ENCODE measurements at regions not wholly inside any gene's neighbourhood (a gene's known extent, or its start where the extent isn't known, plus 50 kb on each side); places are given as distances from the start of the nearest gene placed in this dataset.

- H3K4me3 ChIP-seq (ENCODE audit: low read depth, low read length), result no peak overlapping the region
- no peak for TF ChIP-seq CTCF (IDR thresholded peaks at IDR 0.05; ENCODE audit: low read depth, low read length, missing control alignments)
- DNase-seq (ENCODE audit: low read depth), result no peak
These were observed 79.7 kb upstream of the MAP4K4 start for GRCh38 chr2:101617796-101618195.

- no peak for DNase-seq (ENCODE audit: low read depth)
- no peak for TF ChIP-seq CTCF (IDR thresholded peaks at IDR 0.05; ENCODE audit: low read depth, low read length, missing control alignments)
- no peak overlapping the region for H3K4me3 ChIP-seq (ENCODE audit: low read depth, low read length)
These were observed 80.3 kb upstream of the MAP4K4 start for GRCh38 chr2:101617188-101617587.

- TF ChIP-seq CTCF (IDR thresholded peaks at IDR 0.05; ENCODE audit: low read depth, low read length, missing control alignments), result no peak
- DNase-seq (ENCODE audit: low read depth), result no peak
These were observed 83.3 kb upstream of the MAP4K4 start for GRCh38 chr2:101614127-101614759.

GRCh38 chr2:101613056-101613704 lies 84.3 kb upstream of the MAP4K4 start:
- H3K4me3 ChIP-seq (ENCODE audit: low read depth, low read length), result no peak overlapping the region
- TF ChIP-seq CTCF (IDR thresholded peaks at IDR 0.05; ENCODE audit: low read depth, low read length, missing control alignments), result no peak
- DNase-seq (ENCODE audit: low read depth), result no peak

More at GRCh38 chr2:101614127-101614759, 83.3 kb upstream of the MAP4K4 start:
- H3K4me3 ChIP-seq (ENCODE audit: low read depth, low read length), result no peak overlapping the region

- no peak for DNase-seq (ENCODE audit: low read depth)
- no peak overlapping the region for H3K4me3 ChIP-seq (ENCODE audit: low read depth, low read length)
- TF ChIP-seq CTCF (IDR thresholded peaks at IDR 0.05; ENCODE audit: low read depth, low read length, missing control alignments), result no peak
These were observed 85.5 kb upstream of the MAP4K4 start for GRCh38 chr2:101612019-101612418.

- TF ChIP-seq CTCF (IDR thresholded peaks at IDR 0.05; ENCODE audit: low read depth, low read length, missing control alignments), result no peak
- DNase-seq (ENCODE audit: low read depth), result no peak
- no peak overlapping the region for H3K4me3 ChIP-seq (ENCODE audit: low read depth, low read length)
These were observed 86.7 kb upstream of the MAP4K4 start for GRCh38 chr2:101610750-101611315.

All from GM12864 (cell line).